Gastrocnemius medialis (tissue), 4 donors: ENCODE measurements at regions not wholly inside any gene's neighbourhood (a gene's known extent, or its start where the extent isn't known, plus 50 kb on each side); places are given as distances from the start of the nearest gene placed in this dataset.

ENCODE experiments used
- ATAC-seq, 2 donors: fragments of 150-250 bp; one replicate each; pipeline ENCODE4 v1.9.1; 2016
- DNase-seq, 2 donors: peaks; one replicate each; pipeline ENCODE4 v3.0.0-alpha.2; 2019
- H3K27ac ChIP-seq, 4 donors: fragments of 200-600 bp; sonication (generic); 1 replicate in 1 of 4; 2 replicates in 3 of 4; pipeline ENCODE4 v1.5.1; 2016 to 2018; ENCODE audit warnings: mild to moderate bottlenecking in 2 of 4, moderate library complexity in 1 of 4
- H3K27me3 ChIP-seq, 3 donors: fragments of 200-600 bp; sonication (generic) in 2 of 3; 1 replicate in 1 of 3; 2 replicates in 2 of 3; pipeline versions ENCODE4 v1.5.1 to v1.6.0; 2016 to 2019; ENCODE audit warnings: mild to moderate bottlenecking in 1 of 3, moderate library complexity in 1 of 3
- H3K36me3 ChIP-seq, 2 donors: fragments of 200-600 bp; sonication (generic) in 1 of 2; one replicate each; pipeline ENCODE4 v1.5.1; 2017 to 2018
- H3K4me1 ChIP-seq, 2 donors: fragments of 200-600 bp; sonication (generic) in 1 of 2; one replicate each; pipeline ENCODE4 v1.5.1; 2016 to 2017; ENCODE audit warnings: mild to moderate bottlenecking in 2 of 2
- H3K4me3 ChIP-seq, 4 donors: fragments of 200-600 bp; sonication (generic) in 3 of 4; 1 replicate in 1 of 4; 2 replicates in 3 of 4; pipeline ENCODE4 v1.5.1; 2016 to 2019; ENCODE audit warnings: mild to moderate bottlenecking in 2 of 4
- H3K9me3 ChIP-seq, 3 donors: fragments of 200-600 bp; sonication (generic) in 2 of 3; 1 replicate in 1 of 3; 2 replicates in 2 of 3; pipeline ENCODE4 v1.5.1; 2016 to 2019
- CTCF ChIP-seq, 5 experiments: fragments of 450-650 bp in 3 of 5; fragments of 200-600 bp in 2 of 5; sonication (generic) in 2 of 5; IDR thresholded peaks in 4 of 5; conservative IDR thresholded peaks in 1 of 5; 1 replicate in 4 of 5; 2 replicates in 1 of 5; pipeline ENCODE4 v1.5.1; 2016 to 2019; ENCODE audit warnings: antibody characterized with exemption in 5 of 5, mild to moderate bottlenecking in 3 of 5, moderate library complexity in 3 of 5
- POLR2A ChIP-seq, 2 donors: fragments of 450-650 bp; IDR thresholded peaks; one replicate each; pipeline ENCODE4 v1.6.1; 2017; ENCODE audit warnings: antibody characterized with exemption in 2 of 2, mild to moderate bottlenecking in 2 of 2, moderate library complexity in 2 of 2
- in situ Hi-C, 4 donors: fragments of 200-750 bp; cut with MboI; loops; one replicate each; pipeline versions ENCODE4 v1.15.0 to v1.8.0; 2017; ENCODE audit warnings: low sequenced_read_pairs in 4 of 4
- intact Hi-C: fragments of 100-400 bp; cut with DNase I; formaldehyde crosslinking; loops from one replicate; pipeline ENCODE4 v1.15.1; 2023; ENCODE audit warnings: low total_unique reads

DNA sequence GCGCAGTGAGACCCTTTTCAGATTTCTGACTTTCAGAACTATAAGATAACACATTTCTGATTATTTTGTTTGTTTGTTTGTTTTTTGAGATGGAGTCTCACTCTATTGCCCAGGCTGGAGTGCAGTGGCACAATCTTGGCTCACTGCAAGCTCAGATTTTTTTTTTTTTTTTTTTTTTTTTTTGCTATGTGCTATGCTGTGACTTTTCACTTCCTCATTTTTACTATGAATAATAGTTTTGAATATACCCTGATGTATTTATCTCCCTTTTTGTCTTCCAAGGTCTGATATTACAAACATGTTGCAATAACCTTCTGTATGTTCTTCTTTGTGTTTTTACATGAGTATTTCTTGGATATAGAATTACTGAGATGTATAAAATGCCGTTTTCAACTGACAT lies 658.7 kb upstream of the SEL1L start:
- Histone ChIP-seq H3K36me3 (no peaks in the 10 kb centered on the region), H3K4me3 (no peak overlapping the region), H3K9me3 (no peaks in the 10 kb centered on the region), H3K27ac (no peak overlapping the region), H3K4me1 (no peaks in the 10 kb centered on the region), H3K27me3 (no peaks in the 10 kb centered on the region)
- ATAC-seq = no peak
- intact Hi-C loops = no loop called here
- DNase-seq = no peak
- TF ChIP-seq CTCF (IDR thresholded peaks at IDR 0.05 in 4 of 5, conservative IDR thresholded peaks at IDR 0.05 in 1 of 5) (no peak), POLR2A (IDR thresholded peaks at IDR 0.05) (no peak)
- in situ Hi-C loops = no loop called here

- Histone ChIP-seq H3K27me3 (no peaks in the 10 kb centered on the region), H3K4me3 (no peak overlapping the region), H3K9me3 (no peaks in the 10 kb centered on the region), H3K4me1 (no peaks in the 10 kb centered on the region), H3K36me3 (no peaks in the 10 kb centered on the region), H3K27ac (no peak overlapping the region)
- DNase-seq (no peak), ATAC-seq (no peak)
- TF ChIP-seq POLR2A (IDR thresholded peaks at IDR 0.05) (no peak), CTCF (IDR thresholded peaks at IDR 0.05 in 4 of 5, conservative IDR thresholded peaks at IDR 0.05 in 1 of 5) (no peak)
- intact Hi-C loops (no loop called here), in situ Hi-C loops (no loop called here)
Observed at GRCh38 chr14:82223276-82223675, 689.6 kb upstream of the SEL1L start.

- ATAC-seq = no peak
- Histone ChIP-seq H3K27me3 (no peaks in the 10 kb centered on the region), H3K4me1 (no peaks in the 10 kb centered on the region), H3K27ac (no peak overlapping the region), H3K9me3 (no peaks in the 10 kb centered on the region), H3K36me3 (no peaks in the 10 kb centered on the region), H3K4me3 (no peak overlapping the region)
- TF ChIP-seq CTCF (IDR thresholded peaks at IDR 0.05 in 4 of 5, conservative IDR thresholded peaks at IDR 0.05 in 1 of 5) = no peak
- TF ChIP-seq POLR2A (IDR thresholded peaks at IDR 0.05) = no peak
- DNase-seq = no peak
- in situ Hi-C loops (no loop called here), intact Hi-C loops (no loop called here)
Observed at GRCh38 chr14:82224610-82225009, 691.0 kb upstream of the SEL1L start.

DNA sequence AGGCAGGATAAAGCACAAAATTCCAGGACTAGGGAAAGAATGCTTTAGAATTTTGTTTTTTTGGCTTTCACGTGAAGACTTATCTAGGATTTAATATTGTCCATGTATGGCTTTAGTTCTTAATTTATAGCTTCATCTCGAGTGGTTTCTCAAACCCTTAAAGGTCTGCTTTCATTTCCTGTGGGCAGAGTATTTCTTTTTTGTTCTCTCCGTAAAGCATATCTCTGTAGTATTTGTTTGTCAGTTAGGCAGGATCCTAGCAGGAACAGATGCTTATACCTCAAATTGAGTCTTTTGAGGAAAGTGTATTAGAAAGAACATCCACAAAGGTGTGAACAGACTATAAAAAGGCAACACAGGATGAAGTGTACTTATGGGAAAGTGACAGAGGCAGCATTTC lies 697.1 kb upstream of the SEL1L start:
- intact Hi-C loops (no loop called here), in situ Hi-C loops (no loop called here)
- Histone ChIP-seq H3K27me3 (no peaks in the 10 kb centered on the region), H3K9me3 (no peaks in the 10 kb centered on the region), H3K4me3 (no peak overlapping the region), H3K36me3 (no peaks in the 10 kb centered on the region), H3K27ac (no peak overlapping the region), H3K4me1 (no peaks in the 10 kb centered on the region)
- ATAC-seq (no peak), DNase-seq (no peak)
- no peak for TF ChIP-seq CTCF (IDR thresholded peaks at IDR 0.05 in 4 of 5, conservative IDR thresholded peaks at IDR 0.05 in 1 of 5)
- TF ChIP-seq POLR2A (IDR thresholded peaks at IDR 0.05) = no peak

DNA sequence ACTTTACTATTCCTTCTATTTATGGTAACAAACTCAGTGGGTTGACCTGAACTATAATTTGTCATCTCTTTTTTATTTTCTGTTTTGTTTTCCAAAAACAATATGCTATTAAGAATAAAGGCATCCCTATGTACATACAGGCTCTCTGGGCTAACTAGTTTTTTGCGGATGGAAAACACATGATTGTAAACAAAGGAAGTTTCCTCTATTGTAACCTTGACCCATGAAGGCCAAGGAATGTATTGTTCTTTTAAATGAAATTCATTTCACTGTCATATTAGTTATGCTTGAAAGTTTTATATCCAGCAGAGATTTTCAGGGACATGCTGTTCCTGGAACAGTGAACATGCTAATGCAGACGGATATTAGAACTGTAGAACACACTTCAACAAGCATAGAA lies 705.0 kb upstream of the SEL1L start:
- Histone ChIP-seq H3K27me3 (no peaks in the 10 kb centered on the region), H3K27ac (no peak overlapping the region), H3K4me3 (no peak overlapping the region), H3K36me3 (no peaks in the 10 kb centered on the region), H3K4me1 (no peaks in the 10 kb centered on the region), H3K9me3 (no peaks in the 10 kb centered on the region)
- no peak for TF ChIP-seq CTCF (IDR thresholded peaks at IDR 0.05 in 4 of 5, conservative IDR thresholded peaks at IDR 0.05 in 1 of 5)
- TF ChIP-seq POLR2A (IDR thresholded peaks at IDR 0.05) = no peak
- ATAC-seq (no peak), DNase-seq (no peak)
- intact Hi-C loops (no loop called here), in situ Hi-C loops (no loop called here)
